ENCODE measurements at regions not wholly inside any gene's neighbourhood (a gene's known extent, or its start where the extent isn't known, plus 50 kb on each side); places are given as distances from the start of the nearest gene placed in this dataset.
"Not testable (repeated sequence)": the region's sequence is repeated elsewhere in the genome, so short reads cannot be mapped to it uniquely, and the experiment has no call there.

DNA sequence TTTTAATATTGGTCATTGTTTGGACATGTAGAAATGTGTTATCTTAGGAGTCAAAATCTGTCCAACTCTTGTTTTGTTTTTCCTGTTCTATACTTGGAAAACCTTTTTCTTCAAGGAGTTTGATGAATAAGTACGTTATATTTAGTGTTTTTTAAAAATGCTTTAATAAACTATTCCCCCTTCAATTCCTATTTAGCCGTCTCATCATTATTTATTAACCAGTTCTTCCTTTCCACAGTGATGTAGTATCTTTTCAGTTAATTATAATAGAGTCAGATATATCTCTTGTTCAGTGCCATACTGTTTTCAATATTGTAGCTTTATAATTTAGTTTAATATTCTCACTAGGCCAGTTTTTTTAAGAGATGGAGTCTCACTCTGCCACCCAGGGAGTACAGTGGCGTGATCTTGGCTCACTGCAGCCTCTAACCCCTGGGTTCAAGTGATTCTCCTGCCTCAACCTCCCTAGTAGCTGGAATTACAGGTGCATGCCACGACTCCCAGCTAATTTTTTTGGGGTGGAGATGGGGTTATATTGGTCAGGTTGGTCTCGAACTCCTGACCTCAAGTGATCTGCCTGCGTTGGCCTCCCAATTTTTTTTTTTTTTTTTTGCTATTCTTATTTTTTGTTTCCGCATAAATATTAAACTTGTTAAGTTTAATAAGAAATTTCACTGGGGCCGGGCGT lies 72.9 kb downstream of the KPNA2 start:
- Histone ChIP-seq H3K27ac (ENCODE audit: insufficient read length, low read depth, low read length) (no peak overlapping the region), H3K23me2 (ENCODE audit: insufficient read length, low read depth, low read length, poor library complexity, severe bottlenecking) (no peaks in the 10 kb centered on the region), H2BK120ac (ENCODE audit: low read depth, low read length, poor library complexity, severe bottlenecking) (no peak overlapping the region), H3K9me3 (ENCODE audit: control insufficient read depth, low read depth, low read length) (no peaks in the 10 kb centered on the region), H3K27me3 (ENCODE audit: insufficient read depth, low read length) (no peaks in the 10 kb centered on the region), H2BK12ac (ENCODE audit: insufficient read length, low read depth, low read length) (no peak overlapping the region), H3K4ac (ENCODE audit: low read depth, low read length) (no peak overlapping the region), H4K5ac (ENCODE audit: insufficient read length, low read depth, low read length) (no peak overlapping the region), H3K9ac (ENCODE audit: extremely low read depth, insufficient read length, low read length) (no peak overlapping the region), H3K14ac (ENCODE audit: insufficient read depth, low read length) (no peak overlapping the region), H3K79me1 (ENCODE audit: insufficient read depth, low read depth, low read length, poor library complexity, severe bottlenecking) (peaks cover 2% of the 10 kb centered on the region), H3K79me2 (ENCODE audit: insufficient read depth, low read length) (no peaks in the 10 kb centered on the region), H3T11ph (ENCODE audit: low read length) (no peak overlapping the region), H2AFZ (ENCODE audit: low read length) (no peak overlapping the region), H3K4me1 (ENCODE audit: insufficient read depth, low read length) (no peaks in the 10 kb centered on the region), H4K91ac (ENCODE audit: insufficient read length, low read depth, low read length) (no peak overlapping the region), H3K23ac (ENCODE audit: insufficient read length, low read depth, low read length) (no peak overlapping the region), H2BK5ac (ENCODE audit: insufficient read length, low read length) (no peak overlapping the region), H2BK15ac (ENCODE audit: low read depth, low read length) (no peak overlapping the region), H4K8ac (replicated peaks; ENCODE audit: insufficient read length, low read depth, low read length) (no peak overlapping the region), H3K18ac (ENCODE audit: insufficient read length, low read depth, low read length) (no peak overlapping the region), H2AK5ac (ENCODE audit: insufficient read length, low read length) (no peak overlapping the region), H4K20me1 (ENCODE audit: control insufficient read depth, insufficient read depth, insufficient read length) (no peaks in the 10 kb centered on the region), H3K4me2 (ENCODE audit: insufficient read depth, insufficient read length, low read length) (no peak overlapping the region), H3K56ac (ENCODE audit: insufficient read length, low read depth, low read length) (no peak overlapping the region), H2BK20ac (ENCODE audit: low read depth, low read length, poor library complexity, severe bottlenecking) (no peak overlapping the region)
- no peaks in the 10 kb centered on the region for H3K27me3 Mint-ChIP-seq (ENCODE audit: low read depth)
- H3K36me3 Mint-ChIP-seq (ENCODE audit: insufficient read depth in 1 of 3, low read depth in 3 of 3), result peaks cover 0 to 7% (median 5%) of the 10 kb centered on the region in 3 experiments; a peak in 5 of 7 replicates
- no peak overlapping the region for H3K27ac Mint-ChIP-seq
- no peak for DNase-seq
- WGBS (ENCODE audit: extremely low coverage, insufficient read length, low lambda C conversion rate), result no CpG with 5 or more reads among the region's 9 CpGs
- peaks cover 4 to 5% of the 10 kb centered on the region in 2 experiments; a peak in 2 of 5 replicates for H3K9me3 Mint-ChIP-seq
- H3K4me1 Mint-ChIP-seq, result no peaks in the 10 kb centered on the region
- no peak overlapping the region for H3K4me3 Mint-ChIP-seq
- TF ChIP-seq, protein P1, sequence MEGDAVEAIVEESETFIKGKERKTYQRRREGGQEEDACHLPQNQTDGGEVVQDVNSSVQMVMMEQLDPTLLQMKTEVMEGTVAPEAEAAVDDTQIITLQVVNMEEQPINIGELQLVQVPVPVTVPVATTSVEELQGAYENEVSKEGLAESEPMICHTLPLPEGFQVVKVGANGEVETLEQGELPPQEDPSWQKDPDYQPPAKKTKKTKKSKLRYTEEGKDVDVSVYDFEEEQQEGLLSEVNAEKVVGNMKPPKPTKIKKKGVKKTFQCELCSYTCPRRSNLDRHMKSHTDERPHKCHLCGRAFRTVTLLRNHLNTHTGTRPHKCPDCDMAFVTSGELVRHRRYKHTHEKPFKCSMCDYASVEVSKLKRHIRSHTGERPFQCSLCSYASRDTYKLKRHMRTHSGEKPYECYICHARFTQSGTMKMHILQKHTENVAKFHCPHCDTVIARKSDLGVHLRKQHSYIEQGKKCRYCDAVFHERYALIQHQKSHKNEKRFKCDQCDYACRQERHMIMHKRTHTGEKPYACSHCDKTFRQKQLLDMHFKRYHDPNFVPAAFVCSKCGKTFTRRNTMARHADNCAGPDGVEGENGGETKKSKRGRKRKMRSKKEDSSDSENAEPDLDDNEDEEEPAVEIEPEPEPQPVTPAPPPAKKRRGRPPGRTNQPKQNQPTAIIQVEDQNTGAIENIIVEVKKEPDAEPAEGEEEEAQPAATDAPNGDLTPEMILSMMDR (conservative IDR thresholded peaks at IDR 0.05), result no peak

- H3K27ac Mint-ChIP-seq; H3K79me2 ChIP-seq (ENCODE audit: insufficient read depth, low read length); H3K36me3 Mint-ChIP-seq (ENCODE audit: insufficient read depth in 1 of 3, low read depth in 3 of 3): not testable (repeated sequence)
Observed at GRCh38 chr17:68109404-68109803, 73.9 kb downstream of the KPNA2 start.

More at GRCh38 chr17:68109404-68109803, 73.9 kb downstream of the KPNA2 start:
- not testable (repeated sequence) for H3K56ac ChIP-seq (ENCODE audit: insufficient read length, low read depth, low read length); H2BK20ac ChIP-seq (ENCODE audit: low read depth, low read length, poor library complexity, severe bottlenecking); H4K5ac ChIP-seq (ENCODE audit: insufficient read length, low read depth, low read length); H3K23me2 ChIP-seq (ENCODE audit: insufficient read length, low read depth, low read length, poor library complexity, severe bottlenecking); H3K18ac ChIP-seq (ENCODE audit: insufficient read length, low read depth, low read length); H2BK12ac ChIP-seq (ENCODE audit: insufficient read length, low read depth, low read length); H3K27me3 Mint-ChIP-seq (ENCODE audit: low read depth); H3K27ac ChIP-seq (ENCODE audit: insufficient read length, low read depth, low read length); H3K4me1 ChIP-seq (ENCODE audit: insufficient read depth, low read length); H2BK5ac ChIP-seq (ENCODE audit: insufficient read length, low read length); H3K79me1 ChIP-seq (ENCODE audit: insufficient read depth, low read depth, low read length, poor library complexity, severe bottlenecking); H3K9me3 ChIP-seq (ENCODE audit: control insufficient read depth, low read depth, low read length); H3K27me3 ChIP-seq (ENCODE audit: insufficient read depth, low read length); H4K20me1 ChIP-seq (ENCODE audit: control insufficient read depth, insufficient read depth, insufficient read length); H3K4me3 Mint-ChIP-seq; H2BK15ac ChIP-seq (ENCODE audit: low read depth, low read length); H3K14ac ChIP-seq (ENCODE audit: insufficient read depth, low read length); H3K4ac ChIP-seq (ENCODE audit: low read depth, low read length); H3K23ac ChIP-seq (ENCODE audit: insufficient read length, low read depth, low read length); H2BK120ac ChIP-seq (ENCODE audit: low read depth, low read length, poor library complexity, severe bottlenecking); DNase-seq; H2AK5ac ChIP-seq (ENCODE audit: insufficient read length, low read length); H3K4me2 ChIP-seq (ENCODE audit: insufficient read depth, insufficient read length, low read length); H3K9me3 Mint-ChIP-seq; H3T11ph ChIP-seq (ENCODE audit: low read length); H4K8ac ChIP-seq (replicated peaks; ENCODE audit: insufficient read length, low read depth, low read length); H2AFZ ChIP-seq (ENCODE audit: low read length); H3K4me1 Mint-ChIP-seq; H4K91ac ChIP-seq (ENCODE audit: insufficient read length, low read depth, low read length); H3K9ac ChIP-seq (ENCODE audit: extremely low read depth, insufficient read length, low read length)
- WGBS (ENCODE audit: extremely low coverage, insufficient read length, low lambda C conversion rate), result no CpG with 5 or more reads among the region's 4 CpGs

Measured in H9 (cell line).